ENCODE measurements at regions not wholly inside any gene's neighbourhood (a gene's known extent, or its start where the extent isn't known, plus 50 kb on each side); places are given as distances from the start of the nearest gene placed in this dataset.

GRCh38 chr17:5874486-5874885, 195.7 kb upstream of the WSCD1 start:
- Histone ChIP-seq H3K4me1 (ENCODE audit: insufficient read depth, low read length) (no peaks in the 10 kb centered on the region), H4K20me1 (ENCODE audit: insufficient read depth, low read length) (no peaks in the 10 kb centered on the region), H3K79me2 (ENCODE audit: insufficient read depth, low read length) (no peaks in the 10 kb centered on the region), H3K9ac (ENCODE audit: low read depth, low read length) (no peak overlapping the region), H2AFZ (ENCODE audit: low read depth, low read length) (no peak overlapping the region), H3K4me3 (ENCODE audit: low read depth in 1 of 2, low read length in 2 of 2) (no peak overlapping the region), H3K9me3 (ENCODE audit: insufficient read depth, low read length, severe bottlenecking) (no peaks in the 10 kb centered on the region), H3K4me2 (ENCODE audit: insufficient read depth, low read length) (no peak overlapping the region), H3K27me3 (ENCODE audit: insufficient read depth, low read length, poor library complexity) (no peaks in the 10 kb centered on the region), H3K36me3 (ENCODE audit: insufficient read depth, low read length) (no peaks in the 10 kb centered on the region), H3K27ac (ENCODE audit: low read length) (no peak overlapping the region)
- DNase-seq (no peak), ATAC-seq (ENCODE audit: insufficient read depth, low read depth) (no peak)
- TF ChIP-seq CTCF (IDR thresholded peaks at IDR 0.05; ENCODE audit: borderline replicate concordance, extremely low read depth, low read length, poor library complexity, severe bottlenecking) (no peak), EZH2 (IDR thresholded peaks at IDR 0.05; ENCODE audit: borderline replicate concordance, low read depth, low read length, severe bottlenecking) (no peak)

- Histone ChIP-seq H3K4me2 (ENCODE audit: insufficient read depth, low read length) (no peak overlapping the region), H3K9ac (ENCODE audit: low read depth, low read length) (no peak overlapping the region), H3K36me3 (ENCODE audit: insufficient read depth, low read length) (no peaks in the 10 kb centered on the region), H3K4me1 (ENCODE audit: insufficient read depth, low read length) (no peaks in the 10 kb centered on the region), H3K4me3 (ENCODE audit: low read depth in 1 of 2, low read length in 2 of 2) (no peak overlapping the region), H2AFZ (ENCODE audit: low read depth, low read length) (no peak overlapping the region), H3K27me3 (ENCODE audit: insufficient read depth, low read length, poor library complexity) (peaks cover 1% of the 10 kb centered on the region), H3K9me3 (ENCODE audit: insufficient read depth, low read length, severe bottlenecking) (no peaks in the 10 kb centered on the region), H4K20me1 (ENCODE audit: insufficient read depth, low read length) (no peaks in the 10 kb centered on the region), H3K27ac (ENCODE audit: low read length) (no peak overlapping the region), H3K79me2 (ENCODE audit: insufficient read depth, low read length) (no peaks in the 10 kb centered on the region)
- ATAC-seq (ENCODE audit: insufficient read depth, low read depth) (no peak), DNase-seq (no peak)
- TF ChIP-seq CTCF (IDR thresholded peaks at IDR 0.05; ENCODE audit: borderline replicate concordance, extremely low read depth, low read length, poor library complexity, severe bottlenecking) = no peak
- TF ChIP-seq EZH2 (IDR thresholded peaks at IDR 0.05; ENCODE audit: borderline replicate concordance, low read depth, low read length, severe bottlenecking) = no peak
Observed at GRCh38 chr17:5877366-5877765, 192.8 kb upstream of the WSCD1 start.

GRCh38 chr17:5877948-5878347, 192.2 kb upstream of the WSCD1 start:
- Histone ChIP-seq H3K36me3 (ENCODE audit: insufficient read depth, low read length) (no peaks in the 10 kb centered on the region), H3K27me3 (ENCODE audit: insufficient read depth, low read length, poor library complexity) (peaks cover 2% of the 10 kb centered on the region), H3K9ac (ENCODE audit: low read depth, low read length) (no peak overlapping the region), H3K79me2 (ENCODE audit: insufficient read depth, low read length) (no peaks in the 10 kb centered on the region), H3K4me3 (ENCODE audit: low read depth in 1 of 2, low read length in 2 of 2) (no peak overlapping the region), H3K4me2 (ENCODE audit: insufficient read depth, low read length) (no peak overlapping the region), H2AFZ (ENCODE audit: low read depth, low read length) (no peak overlapping the region), H3K9me3 (ENCODE audit: insufficient read depth, low read length, severe bottlenecking) (no peaks in the 10 kb centered on the region), H4K20me1 (ENCODE audit: insufficient read depth, low read length) (0 out of 2 replicates have a peak, but pooled peaks cover 1% of the 10 kb centered on the region), H3K27ac (ENCODE audit: low read length) (no peak overlapping the region), H3K4me1 (ENCODE audit: insufficient read depth, low read length) (no peaks in the 10 kb centered on the region)
- ATAC-seq (ENCODE audit: insufficient read depth, low read depth) (no peak), DNase-seq (no peak)
- TF ChIP-seq EZH2 (IDR thresholded peaks at IDR 0.05; ENCODE audit: borderline replicate concordance, low read depth, low read length, severe bottlenecking) (no peak), CTCF (IDR thresholded peaks at IDR 0.05; ENCODE audit: borderline replicate concordance, extremely low read depth, low read length, poor library complexity, severe bottlenecking) (no peak)

- no peaks in the 10 kb centered on the region for H3K9me3 ChIP-seq (ENCODE audit: insufficient read depth, low read length, severe bottlenecking)
- TF ChIP-seq CTCF (IDR thresholded peaks at IDR 0.05; ENCODE audit: borderline replicate concordance, extremely low read depth, low read length, poor library complexity, severe bottlenecking) = no peak
- no peak for TF ChIP-seq EZH2 (IDR thresholded peaks at IDR 0.05; ENCODE audit: borderline replicate concordance, low read depth, low read length, severe bottlenecking)
- H3K79me2 ChIP-seq (ENCODE audit: insufficient read depth, low read length) = no peaks in the 10 kb centered on the region
- no peak for ATAC-seq (ENCODE audit: insufficient read depth, low read depth)
- H3K4me1 ChIP-seq (ENCODE audit: insufficient read depth, low read length) = no peaks in the 10 kb centered on the region
- H3K27ac ChIP-seq (ENCODE audit: low read length) = no peak overlapping the region
- 0 out of 2 replicates have a peak, but pooled peaks cover 3% of the 10 kb centered on the region for H4K20me1 ChIP-seq (ENCODE audit: insufficient read depth, low read length)
- no peak overlapping the region for H3K4me2 ChIP-seq (ENCODE audit: insufficient read depth, low read length)
- H3K27me3 ChIP-seq (ENCODE audit: insufficient read depth, low read length, poor library complexity) = peaks cover 2% of the 10 kb centered on the region
- no peak overlapping the region for H3K4me3 ChIP-seq (ENCODE audit: low read depth in 1 of 2, low read length in 2 of 2)
- H3K36me3 ChIP-seq (ENCODE audit: insufficient read depth, low read length) = no peaks in the 10 kb centered on the region
- no peak overlapping the region for H2AFZ ChIP-seq (ENCODE audit: low read depth, low read length)
- H3K9ac ChIP-seq (ENCODE audit: low read depth, low read length) = no peak overlapping the region
- no peak for DNase-seq
Observed at GRCh38 chr17:5881849-5882248, 188.3 kb upstream of the WSCD1 start.
